ENCODE measurements at regions not wholly inside any gene's neighbourhood (a gene's known extent, or its start where the extent isn't known, plus 50 kb on each side); places are given as distances from the start of the nearest gene placed in this dataset.
"Not testable (repeated sequence)": the region's sequence is repeated elsewhere in the genome, so short reads cannot be mapped to it uniquely, and the experiment has no call there.

GRCh38 chr13:79190932-79191331 lies 215.1 kb downstream of the RBM26 start:
- DNase-seq (ENCODE audit: low read depth), result no peak

DNA sequence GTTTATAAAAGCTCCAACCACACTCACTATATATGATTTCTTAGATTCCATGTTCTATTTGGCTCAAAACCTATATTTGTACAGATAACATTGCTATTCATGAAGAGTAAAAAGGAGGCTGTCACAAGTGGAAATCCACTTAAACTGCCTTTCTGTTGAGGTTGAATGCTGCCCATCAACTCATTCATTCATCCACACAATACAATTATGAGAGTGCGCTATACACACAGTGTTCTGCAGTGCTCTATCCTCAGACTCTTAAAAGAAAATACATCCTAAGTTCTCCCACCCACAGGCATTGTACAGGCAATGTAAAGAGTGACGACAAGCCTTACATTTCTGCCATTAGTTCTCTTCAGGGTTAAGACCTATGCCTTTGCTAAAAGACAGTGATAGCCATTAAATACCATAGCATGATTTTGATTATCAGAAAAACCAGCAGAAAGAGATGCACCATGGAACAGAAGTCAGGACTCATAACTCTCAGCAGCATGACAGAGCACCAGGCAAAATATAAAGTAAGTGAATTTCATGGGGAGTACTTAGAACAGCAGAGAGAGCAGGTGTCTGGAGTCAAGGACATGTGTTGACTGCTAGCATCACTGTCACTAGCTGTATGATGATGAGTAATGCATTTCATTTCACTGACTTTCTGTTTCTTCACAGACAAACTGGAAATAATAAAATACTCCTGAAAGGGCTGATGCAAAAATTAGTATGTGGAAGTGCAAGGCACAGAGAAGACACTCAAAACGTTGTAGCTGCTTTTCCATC lies 218.0 kb downstream of the RBM26 start:
- no peak for DNase-seq (ENCODE audit: low read depth)

DNA sequence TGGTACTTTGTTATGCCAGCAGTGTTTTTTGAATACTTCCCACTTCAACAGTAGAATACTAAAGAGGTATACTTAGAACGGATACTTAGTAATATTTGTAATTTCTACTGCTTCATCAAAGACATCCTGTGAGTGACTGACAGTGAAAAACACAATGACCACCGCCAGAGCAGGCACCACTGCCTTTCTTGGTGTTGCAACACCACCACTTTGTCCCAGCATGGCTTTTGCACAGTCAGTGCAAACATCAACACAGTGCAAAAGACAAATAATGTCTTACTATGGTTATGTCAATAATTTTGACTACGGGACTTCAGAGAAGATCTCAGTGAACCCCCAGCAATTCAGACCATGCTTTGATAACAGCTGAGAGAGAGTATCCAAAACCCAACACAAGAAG lies 220.5 kb downstream of the RBM26 start:
- DNase-seq (ENCODE audit: low read depth), result no peak

- DNase-seq (ENCODE audit: low read depth), result no peak
Observed at GRCh38 chr13:79183231-79183630, 222.8 kb downstream of the RBM26 start.

- not testable (repeated sequence) for DNase-seq (ENCODE audit: low read depth)
Observed at GRCh38 chr13:79173691-79174090, 232.4 kb downstream of the RBM26 start.

DNA sequence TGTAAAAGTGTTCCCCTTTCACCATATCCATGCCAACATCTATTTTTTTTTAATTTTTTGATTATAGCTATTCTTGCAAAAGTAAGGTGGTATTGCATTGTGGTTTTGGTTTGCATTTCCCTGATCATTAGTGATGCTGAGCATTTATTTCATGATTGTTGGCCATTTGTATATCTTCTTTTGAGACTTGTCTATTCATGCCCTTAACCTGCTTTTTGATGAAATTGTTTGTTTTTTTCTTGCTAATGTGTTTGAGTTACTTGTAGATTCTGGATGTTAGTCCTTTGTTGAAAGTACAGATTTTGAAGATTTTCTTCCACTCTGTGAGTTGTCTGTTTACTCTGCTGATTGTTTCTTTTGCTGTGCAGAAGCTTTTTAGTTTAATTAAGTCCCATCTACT lies 233.1 kb downstream of the RBM26 start:
- not testable (repeated sequence) for DNase-seq (ENCODE audit: low read depth)

DNA sequence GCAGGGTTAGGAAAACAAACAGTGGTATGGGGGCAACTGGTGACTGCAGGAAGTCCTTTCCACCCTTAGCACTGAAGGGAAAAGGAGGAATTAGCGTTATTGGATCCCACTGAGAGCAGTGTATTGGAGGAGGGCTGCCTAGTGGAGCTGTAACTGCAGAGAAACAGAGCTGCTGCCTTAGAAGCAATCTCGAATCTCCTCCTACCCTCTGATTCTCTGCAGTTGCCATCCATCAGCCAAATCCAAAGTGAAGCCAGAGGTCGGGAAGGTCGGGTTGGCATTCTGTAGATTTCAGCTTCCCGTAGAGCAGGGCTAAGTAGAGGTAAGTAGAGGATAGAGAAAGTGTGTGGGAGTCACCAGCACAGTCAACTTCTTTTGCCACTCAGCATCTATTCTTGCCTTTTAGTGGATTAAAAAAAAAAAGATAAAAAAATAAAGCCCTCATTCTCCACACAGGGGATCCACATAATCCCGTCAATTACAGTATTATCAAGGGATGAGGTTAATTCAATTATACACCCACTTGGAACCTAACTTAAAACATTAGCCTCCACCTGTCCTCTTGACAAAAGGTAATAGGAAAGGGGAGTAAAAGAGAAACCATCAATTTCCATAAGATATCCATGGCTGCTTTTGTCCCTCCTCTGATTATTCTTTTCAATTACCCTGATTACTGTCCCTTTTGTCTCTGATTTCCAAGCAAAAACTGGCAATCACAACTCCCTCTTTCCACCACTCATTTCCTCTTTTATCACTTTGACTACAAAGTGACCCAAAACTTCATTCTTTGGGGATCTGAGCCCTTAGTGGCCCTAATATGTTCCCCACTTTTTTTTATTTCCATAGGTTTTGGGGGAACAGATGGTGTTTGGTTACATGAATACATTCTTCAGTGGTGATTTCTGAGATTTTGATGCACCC lies 234.7 kb downstream of the RBM26 start:
- no peak for DNase-seq (ENCODE audit: low read depth)

- DNase-seq (ENCODE audit: low read depth), result no peak
Observed at GRCh38 chr13:79160818-79161217, 245.2 kb downstream of the RBM26 start.

- no peak for DNase-seq (ENCODE audit: low read depth)
Observed at GRCh38 chr13:79155883-79156282, 250.2 kb downstream of the RBM26 start.

DNA sequence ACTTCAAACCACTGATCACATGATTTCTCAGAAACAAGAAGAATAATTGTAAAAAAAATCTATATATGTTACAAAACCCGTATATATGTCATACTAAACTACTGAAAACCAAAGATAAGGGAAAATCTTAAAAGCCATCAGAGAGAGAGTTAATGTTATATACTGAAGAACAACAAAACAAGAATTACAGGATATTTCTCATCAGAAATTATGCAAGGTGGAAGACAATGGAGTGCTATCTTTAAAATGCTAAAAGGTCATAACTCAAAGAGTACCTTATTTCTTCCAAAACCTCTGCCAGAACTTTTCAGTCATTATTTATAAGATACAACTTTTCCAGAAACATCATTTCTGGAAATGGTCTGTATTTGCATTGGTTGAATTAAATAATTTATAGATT lies 256.8 kb downstream of the RBM26 start:
- no peak for DNase-seq (ENCODE audit: low read depth)

- no peak for DNase-seq (ENCODE audit: low read depth)
Observed at GRCh38 chr13:79141082-79141481, 265.0 kb downstream of the RBM26 start.

DNA sequence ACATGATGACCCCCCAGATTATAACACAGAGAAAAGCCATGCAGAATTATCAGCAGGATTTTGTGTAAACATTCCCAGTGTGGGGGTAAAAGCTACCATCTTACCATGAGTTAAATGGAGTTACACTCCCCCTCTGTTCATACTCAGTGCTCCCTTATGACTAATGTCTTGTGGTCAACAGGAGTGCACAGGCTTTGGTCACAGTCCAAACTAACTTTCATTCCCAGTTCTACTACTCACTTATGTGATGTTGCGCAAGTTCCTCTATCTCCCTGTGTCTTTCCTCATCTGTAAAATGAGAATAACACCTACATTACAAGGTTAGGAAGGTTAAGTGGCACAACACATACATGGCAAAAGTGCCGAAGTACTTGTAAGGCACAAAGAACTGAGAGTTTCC lies 277.9 kb downstream of the RBM26 start:
- peak; percentile 93 for DNase-seq (ENCODE audit: low read depth)

DNA sequence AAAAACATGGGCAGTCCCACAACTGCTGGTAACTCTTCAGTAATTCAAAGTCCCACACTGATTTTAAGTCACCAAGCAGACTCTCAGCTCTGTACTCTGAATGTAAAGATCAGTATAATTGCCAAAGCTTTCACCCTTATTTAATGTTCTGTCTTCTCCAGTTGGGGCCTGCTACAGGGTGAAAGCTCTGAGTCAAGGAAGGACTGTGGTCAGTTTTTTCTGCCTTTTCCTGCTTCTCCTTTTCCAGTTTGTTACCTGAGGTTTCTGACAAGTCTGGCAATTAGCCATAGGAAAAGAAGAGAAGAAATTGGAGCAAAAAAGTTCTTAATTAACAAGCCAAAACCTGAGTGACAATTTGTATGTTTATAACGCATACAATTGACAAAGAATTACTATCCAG lies 279.3 kb downstream of the RBM26 start:
- peak; percentile 8 for DNase-seq (ENCODE audit: low read depth)

- no peak for DNase-seq (ENCODE audit: low read depth)
Observed at GRCh38 chr13:79124183-79124582, 281.9 kb downstream of the RBM26 start.

GRCh38 chr13:79121286-79121685 lies 284.8 kb downstream of the RBM26 start:
- no peak for DNase-seq (ENCODE audit: low read depth)

DNA sequence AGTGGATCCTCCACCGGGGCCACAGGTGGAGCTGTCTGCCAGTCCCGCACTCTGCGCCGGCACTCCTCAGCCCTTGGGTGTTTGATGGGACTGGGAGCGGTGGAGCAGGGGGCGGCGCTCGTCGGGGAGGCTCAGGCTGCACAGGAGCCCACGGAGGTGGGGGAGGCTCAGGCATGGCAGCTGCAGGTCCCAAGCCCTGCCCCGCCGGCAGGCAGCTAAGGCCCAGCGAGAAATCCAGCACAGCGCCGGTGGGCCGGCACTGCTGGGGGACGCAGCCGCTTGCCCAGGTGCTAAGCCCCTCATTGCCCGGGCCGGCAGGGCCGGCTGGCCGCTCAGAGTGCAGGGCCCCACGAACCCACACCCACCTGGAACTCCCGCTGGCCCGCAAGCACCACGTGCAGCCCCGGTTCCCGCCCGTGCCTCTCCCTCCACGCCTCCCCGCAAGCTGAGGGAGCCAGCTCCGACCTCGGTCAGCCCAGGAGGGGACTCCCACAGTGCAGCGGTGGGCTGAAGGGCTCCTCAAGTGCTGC lies 286.4 kb downstream of the RBM26 start:
- no peak for DNase-seq (ENCODE audit: low read depth)

GRCh38 chr13:79112016-79112415 lies 294.0 kb downstream of the RBM26 start:
- DNase-seq (ENCODE audit: low read depth), result no peak

DNA sequence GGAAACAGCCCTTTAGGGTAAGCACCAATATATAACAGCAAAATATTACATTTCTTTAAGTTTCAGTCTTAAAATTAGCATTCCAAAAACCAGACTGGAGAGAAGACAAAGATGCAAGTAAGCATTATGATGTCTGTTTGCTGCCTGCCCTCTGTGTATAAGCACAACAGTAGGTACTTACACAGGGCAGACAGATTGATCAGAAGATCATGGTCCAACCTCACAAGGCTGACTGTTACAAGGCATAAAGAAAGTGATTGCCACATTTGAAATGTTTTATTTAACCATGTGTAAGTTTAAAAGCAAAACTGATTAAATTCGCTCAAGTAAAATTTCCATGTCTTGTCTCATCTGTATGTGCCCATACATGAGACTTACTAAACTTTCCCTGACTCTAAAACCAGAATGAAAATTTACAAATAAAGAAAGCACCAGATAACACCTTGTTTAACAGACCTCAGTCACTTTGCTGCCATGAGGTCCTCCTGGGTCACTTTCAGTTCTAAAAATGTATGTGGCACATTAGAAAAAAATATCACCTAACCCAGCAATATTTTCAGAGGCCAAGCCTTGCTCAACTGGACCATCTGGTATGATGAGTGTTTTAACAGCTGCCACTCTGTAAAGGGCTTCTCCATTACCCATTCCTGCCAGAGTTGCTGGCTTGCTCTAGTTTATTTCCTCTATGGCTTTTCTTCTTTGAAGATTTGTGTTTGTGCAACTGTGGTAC lies 297.0 kb downstream of the RBM26 start:
- no peak for DNase-seq (ENCODE audit: low read depth)

DNA sequence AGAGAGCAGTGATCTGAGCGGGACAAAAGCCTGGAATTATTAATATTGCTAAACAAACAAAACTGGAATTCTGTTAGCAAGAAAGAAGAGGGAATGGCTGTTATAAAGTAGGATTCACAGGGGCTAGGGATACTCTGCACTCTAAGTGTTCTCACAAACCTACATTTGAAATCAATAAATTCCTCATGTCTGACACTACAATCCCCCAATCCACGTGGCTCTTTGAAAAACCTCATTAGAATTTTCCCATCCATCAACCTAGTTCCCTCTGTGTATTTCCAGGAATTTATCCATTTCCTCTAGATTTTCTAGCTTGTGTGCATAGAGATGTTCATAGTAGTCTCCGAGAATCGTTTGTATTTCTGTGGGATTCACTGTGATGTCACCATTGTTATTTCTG lies 307.5 kb downstream of the RBM26 start:
- DNase-seq (ENCODE audit: low read depth), result no peak

GRCh38 chr13:79097201-79097600 lies 308.9 kb downstream of the RBM26 start:
- DNase-seq (ENCODE audit: low read depth), result no peak

DNA sequence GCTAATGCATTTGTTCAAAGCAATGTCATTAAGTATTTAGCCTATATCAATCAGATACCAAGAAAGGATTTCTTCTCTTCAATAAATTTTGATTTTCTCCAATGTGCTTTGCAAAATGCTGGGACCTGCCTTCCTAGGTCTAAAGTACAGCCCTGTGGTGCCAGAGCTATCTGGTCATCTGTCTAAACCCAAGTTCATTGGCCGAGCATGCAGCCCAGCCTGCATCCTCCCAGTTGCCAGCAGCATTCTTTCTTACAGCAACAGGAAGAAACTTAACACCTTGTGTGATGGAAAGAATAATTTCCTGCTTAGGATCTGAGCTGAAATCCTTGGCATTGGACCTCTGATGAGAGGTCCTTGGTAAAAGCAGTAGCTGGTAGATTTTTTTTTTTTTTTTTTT lies 310.0 kb downstream of the RBM26 start:
- no peak for DNase-seq (ENCODE audit: low read depth)

All from HT1080 (cell line).